ENCODE measurements at regions not wholly inside any gene's neighbourhood (a gene's known extent, or its start where the extent isn't known, plus 50 kb on each side); places are given as distances from the start of the nearest gene placed in this dataset.
A peak's percentile ranks its signal among the peaks of the same experiment; 100 is the strongest.

- no peak for DNase-seq (ENCODE audit: low spot score)
- peaks cover 26% of the 10 kb centered on the region in 2 donors for H3K4me1 Mint-ChIP-seq (ENCODE audit: low read depth in 2 of 2)
- H3K36me3 Mint-ChIP-seq, result peaks cover 14% of the 10 kb centered on the region
- H3K27me3 Mint-ChIP-seq, result peaks cover 28 to 38% of the 10 kb centered on the region in 2 donors
- peak overlapping the region in 1 of 2 donors; percentile 31 for H3K27ac Mint-ChIP-seq
- peak overlapping the region; percentile 37 for H3K4me3 Mint-ChIP-seq
- peak; percentile 71 to 76 for ATAC-seq
- peaks cover 5% of the 10 kb centered on the region for H3K9me3 Mint-ChIP-seq
Observed at GRCh38 chr1:173280899-173281660, 73.9 kb upstream of the TNFSF4 start.

DNA sequence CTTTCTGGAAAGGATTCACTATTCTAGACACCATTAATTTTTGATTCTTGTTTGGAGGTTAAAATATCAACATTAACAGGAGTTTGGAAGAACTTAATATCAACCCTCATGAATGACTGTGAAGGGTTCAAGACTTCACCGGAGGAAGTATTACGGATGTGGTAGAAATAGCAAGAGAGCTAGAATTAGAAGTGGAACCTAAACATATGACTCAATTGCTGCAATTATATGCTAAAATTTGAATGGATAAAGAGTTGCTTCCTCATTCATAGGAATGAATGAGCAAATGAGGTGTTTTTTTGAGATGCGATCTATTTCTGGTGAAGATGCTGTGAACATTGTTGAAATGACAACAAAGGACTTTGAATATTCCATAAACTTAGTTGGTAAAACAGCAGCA, 77.9 kb upstream of the TNFSF4 start:
- Mint-ChIP-seq H3K36me3 (peaks cover 11% of the 10 kb centered on the region), H3K27ac (no peak overlapping the region), H3K27me3 (peaks cover 16 to 28% of the 10 kb centered on the region in 2 donors), H3K4me3 (no peak overlapping the region), H3K4me1 (ENCODE audit: low read depth in 2 of 2) (peaks cover 18 to 20% of the 10 kb centered on the region in 2 donors), H3K9me3 (peaks cover 3% of the 10 kb centered on the region)
- DNase-seq (ENCODE audit: low spot score), result no peak
- ATAC-seq, result no peak

GRCh38 chr1:173287785-173288184, 80.7 kb upstream of the TNFSF4 start:
- H3K36me3 Mint-ChIP-seq, result peaks cover 27% of the 10 kb centered on the region
- H3K27me3 Mint-ChIP-seq, result peaks cover 18 to 38% of the 10 kb centered on the region in 2 donors
- ATAC-seq (no peak), DNase-seq (ENCODE audit: low spot score) (no peak)
- no peak overlapping the region for H3K27ac Mint-ChIP-seq
- no peaks in the 10 kb centered on the region for H3K9me3 Mint-ChIP-seq
- peaks cover 23 to 29% of the 10 kb centered on the region in 2 donors for H3K4me1 Mint-ChIP-seq (ENCODE audit: low read depth in 2 of 2)
- no peak overlapping the region for H3K4me3 Mint-ChIP-seq

GRCh38 chr1:173293756-173294155, 86.6 kb upstream of the TNFSF4 start:
- Mint-ChIP-seq H3K4me3 (no peak overlapping the region), H3K36me3 (peaks cover 37% of the 10 kb centered on the region), H3K27ac (peak overlapping the region in 1 of 2 donors; percentile 10), H3K27me3 (peaks cover 14 to 27% of the 10 kb centered on the region in 2 donors), H3K9me3 (peaks cover 3% of the 10 kb centered on the region), H3K4me1 (ENCODE audit: low read depth in 2 of 2) (peaks cover 54 to 77% of the 10 kb centered on the region in 2 donors)
- ATAC-seq, result no peak
- no peak for DNase-seq (ENCODE audit: low spot score)

GRCh38 chr1:173294843-173295242, 87.7 kb upstream of the TNFSF4 start:
- Mint-ChIP-seq H3K36me3 (peaks cover 33% of the 10 kb centered on the region), H3K27me3 (peaks cover 7 to 22% of the 10 kb centered on the region in 2 donors), H3K9me3 (peaks cover 3% of the 10 kb centered on the region), H3K4me3 (no peak overlapping the region), H3K27ac (no peak overlapping the region), H3K4me1 (ENCODE audit: low read depth in 2 of 2) (peaks cover 55 to 80% of the 10 kb centered on the region in 2 donors)
- DNase-seq (ENCODE audit: low spot score) (no peak), ATAC-seq (peak in 1 of 2 donors; percentile 49)

GRCh38 chr1:173295391-173295790, 88.3 kb upstream of the TNFSF4 start:
- Mint-ChIP-seq H3K4me1 (ENCODE audit: low read depth in 2 of 2) (peaks cover 56 to 80% of the 10 kb centered on the region in 2 donors), H3K27me3 (peaks cover 4 to 17% of the 10 kb centered on the region in 2 donors), H3K36me3 (peaks cover 28% of the 10 kb centered on the region), H3K9me3 (peaks cover 3% of the 10 kb centered on the region), H3K4me3 (no peak overlapping the region), H3K27ac (no peak overlapping the region)
- DNase-seq (ENCODE audit: low spot score), result no peak
- ATAC-seq, result no peak

- DNase-seq (ENCODE audit: low spot score), result no peak
- H3K27me3 Mint-ChIP-seq, result peaks cover 4 to 17% of the 10 kb centered on the region in 2 donors
- H3K36me3 Mint-ChIP-seq, result peaks cover 28% of the 10 kb centered on the region
- peaks cover 3% of the 10 kb centered on the region for H3K9me3 Mint-ChIP-seq
- peak overlapping the region in 1 of 2 donors; percentile 72 for H3K27ac Mint-ChIP-seq
- peaks cover 51 to 77% of the 10 kb centered on the region in 2 donors for H3K4me1 Mint-ChIP-seq (ENCODE audit: low read depth in 2 of 2)
- no peak for ATAC-seq
- peak overlapping the region; percentile 16 for H3K4me3 Mint-ChIP-seq
Observed at GRCh38 chr1:173295995-173296394, 88.9 kb upstream of the TNFSF4 start.

DNA sequence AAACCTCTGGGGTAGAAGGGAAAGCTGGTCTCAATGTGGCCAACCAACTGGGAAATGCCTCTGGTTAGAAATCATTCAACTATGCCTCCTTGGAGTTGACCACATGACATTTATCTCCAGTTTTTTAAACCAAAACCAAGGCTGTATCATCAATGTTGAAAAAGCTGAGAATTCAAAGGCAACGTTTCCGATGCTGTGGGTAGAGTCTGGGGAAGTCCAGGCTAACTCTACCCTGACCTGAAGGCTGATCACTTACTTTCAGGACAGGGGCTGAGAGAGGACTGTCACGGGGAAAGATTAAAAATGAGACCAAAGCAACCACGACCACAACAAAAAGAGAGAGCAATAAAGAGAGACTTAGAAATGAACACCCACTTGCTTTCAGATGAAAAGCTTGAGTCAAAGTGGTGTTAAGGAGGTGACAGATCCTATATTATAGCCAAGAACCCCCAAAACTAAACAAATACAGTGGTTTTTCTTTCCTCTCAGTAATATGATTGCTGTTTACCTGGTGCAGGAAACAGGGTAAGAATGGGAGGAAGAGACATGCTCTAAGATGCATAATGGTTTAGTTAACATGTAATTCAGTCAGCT, 90.8 kb upstream of the TNFSF4 start:
- peak overlapping the region; percentile 67 to 72 for H3K27ac Mint-ChIP-seq
- peaks cover 3% of the 10 kb centered on the region for H3K9me3 Mint-ChIP-seq
- peak overlapping the region; percentile 69 for H3K4me3 Mint-ChIP-seq
- peaks cover 52 to 72% of the 10 kb centered on the region in 2 donors for H3K4me1 Mint-ChIP-seq (ENCODE audit: low read depth in 2 of 2)
- peaks cover 9% of the 10 kb centered on the region for H3K36me3 Mint-ChIP-seq
- ATAC-seq (peak; percentile 93 to 95), DNase-seq (ENCODE audit: low spot score) (peak; percentile 75)
- H3K27me3 Mint-ChIP-seq, result no peaks in the 10 kb centered on the region

DNA sequence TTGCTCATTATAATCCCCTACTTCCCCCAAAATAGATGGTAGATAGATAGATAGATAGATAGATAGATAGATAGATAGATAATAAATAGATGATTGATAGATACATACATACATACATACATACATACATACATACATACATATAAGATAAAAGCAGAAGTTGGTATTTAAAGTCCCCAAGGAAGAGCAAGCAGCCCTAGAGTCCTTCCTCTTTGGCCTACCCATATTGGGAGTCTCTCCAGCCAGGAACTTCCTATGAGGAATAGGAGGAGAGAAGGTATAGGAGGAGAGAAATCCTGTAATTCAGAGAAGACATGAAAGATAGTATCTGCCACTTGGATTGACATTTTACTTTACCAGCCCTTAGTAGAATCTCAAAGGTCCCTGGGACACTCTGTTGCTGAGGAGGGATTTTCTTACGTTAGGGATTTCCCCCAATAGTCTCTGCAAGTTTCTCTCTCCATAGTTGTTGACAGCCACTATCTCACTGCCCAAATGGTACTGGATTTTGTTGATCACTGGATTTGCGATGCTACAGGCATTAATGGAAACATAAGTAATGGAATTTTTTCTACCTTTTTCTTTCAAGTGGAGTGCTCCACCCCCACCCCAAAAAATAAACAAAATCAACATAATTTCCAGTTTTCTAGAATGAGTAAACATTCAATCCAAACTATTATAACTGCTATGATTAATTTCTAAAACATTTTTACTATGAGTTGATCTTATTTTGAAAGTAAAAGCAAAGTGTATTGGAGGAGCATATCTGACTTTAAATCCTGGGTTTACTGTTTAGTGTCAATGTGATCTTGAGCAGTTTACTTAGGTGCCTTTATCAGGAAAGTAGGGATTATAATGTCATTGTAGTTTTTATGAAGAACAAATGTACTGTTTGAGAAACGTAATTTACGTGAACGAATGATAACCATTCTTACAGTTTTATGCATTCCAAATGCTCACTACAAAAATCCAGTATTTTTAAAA, 93.2 kb upstream of the TNFSF4 start:
- ATAC-seq (no peak), DNase-seq (ENCODE audit: low spot score) (no peak)
- H3K27me3 Mint-ChIP-seq, result no peaks in the 10 kb centered on the region
- peak overlapping the region in 1 of 2 donors; percentile 52 for H3K27ac Mint-ChIP-seq
- H3K36me3 Mint-ChIP-seq, result peaks cover 6% of the 10 kb centered on the region
- H3K4me1 Mint-ChIP-seq (ENCODE audit: low read depth in 2 of 2), result peaks cover 56 to 67% of the 10 kb centered on the region in 2 donors
- peak overlapping the region; percentile 24 for H3K4me3 Mint-ChIP-seq
- peaks cover 3% of the 10 kb centered on the region for H3K9me3 Mint-ChIP-seq

- DNase-seq (ENCODE audit: low spot score), result no peak
- Mint-ChIP-seq H3K27me3 (no peaks in the 10 kb centered on the region), H3K27ac (no peak overlapping the region), H3K4me3 (no peak overlapping the region), H3K9me3 (no peaks in the 10 kb centered on the region), H3K36me3 (no peaks in the 10 kb centered on the region), H3K4me1 (ENCODE audit: low read depth in 2 of 2) (peaks cover 47 to 56% of the 10 kb centered on the region in 2 donors)
- ATAC-seq, result no peak
Observed at GRCh38 chr1:173301507-173301906, 94.4 kb upstream of the TNFSF4 start.

GRCh38 chr1:173302366-173302765, 95.2 kb upstream of the TNFSF4 start:
- ATAC-seq (no peak), DNase-seq (ENCODE audit: low spot score) (no peak)
- Mint-ChIP-seq H3K36me3 (no peaks in the 10 kb centered on the region), H3K9me3 (no peaks in the 10 kb centered on the region), H3K27ac (no peak overlapping the region), H3K27me3 (no peaks in the 10 kb centered on the region), H3K4me3 (no peak overlapping the region), H3K4me1 (ENCODE audit: low read depth in 2 of 2) (peaks cover 38 to 48% of the 10 kb centered on the region in 2 donors)

GRCh38 chr1:173302890-173303829, 96.0 kb upstream of the TNFSF4 start:
- H3K4me1 Mint-ChIP-seq (ENCODE audit: low read depth in 2 of 2), result peaks cover 30 to 40% of the 10 kb centered on the region in 2 donors
- H3K9me3 Mint-ChIP-seq, result no peaks in the 10 kb centered on the region
- DNase-seq (ENCODE audit: low spot score) (no peak), ATAC-seq (no peak)
- H3K36me3 Mint-ChIP-seq, result no peaks in the 10 kb centered on the region
- no peak overlapping the region for H3K27ac Mint-ChIP-seq
- no peak overlapping the region for H3K4me3 Mint-ChIP-seq
- no peaks in the 10 kb centered on the region for H3K27me3 Mint-ChIP-seq
